ENCODE measurements at regions not wholly inside any gene's neighbourhood (a gene's known extent, or its start where the extent isn't known, plus 50 kb on each side); places are given as distances from the start of the nearest gene placed in this dataset.

GRCh38 chr12:67039995-67040860, 228.9 kb upstream of the CAND1 start:
- TF ChIP-seq CTCF (IDR thresholded peaks at IDR 0.05) (no peak), SIN3A (IDR thresholded peaks at IDR 0.05; ENCODE audit: borderline replicate concordance, insufficient read depth, low read depth, low read length) (no peak), POLR2AphosphoS5 (IDR thresholded peaks at IDR 0.05; ENCODE audit: low read depth, low read length) (no peak), REST (IDR thresholded peaks at IDR 0.05; ENCODE audit: insufficient read depth in 1 of 2, low read depth in 2 of 2, low read length in 1 of 2) (no peak)

Data from Panc1 (cell line).